Hematopoietic multipotent progenitor cell treated with erythropoietin and hydrocortisone succinate and interleukin-3 and kit ligand, for 8 days (in vitro differentiated cells): ENCODE measurements at regions not wholly inside any gene's neighbourhood (a gene's known extent, or its start where the extent isn't known, plus 50 kb on each side); places are given as distances from the start of the nearest gene placed in this dataset.

Experiments used
- DNase-seq: peaks from one replicate; pipeline ENCODE4 v3.0.0-alpha.2; 2015

GRCh38 chr4:94395562-94395961 lies 52.9 kb upstream of the HPGDS start:
- no peak for DNase-seq

GRCh38 chr4:94396984-94397383 lies 54.3 kb upstream of the HPGDS start:
- no peak for DNase-seq

- DNase-seq = no peak
Observed at GRCh38 chr4:94397635-94398034, 54.1 kb upstream of the PDLIM5 start.

- no peak for DNase-seq
Observed at GRCh38 chr4:94399277-94399676, 52.5 kb upstream of the PDLIM5 start.

GRCh38 chr4:94399721-94400120 lies 52.0 kb upstream of the PDLIM5 start:
- no peak for DNase-seq

- peak; percentile 15 for DNase-seq
Observed at GRCh38 chr4:94400191-94400590, 51.6 kb upstream of the PDLIM5 start.
